ENCODE measurements at regions not wholly inside any gene's neighbourhood (a gene's known extent, or its start where the extent isn't known, plus 50 kb on each side); places are given as distances from the start of the nearest gene placed in this dataset.

- Histone ChIP-seq H3K27ac (peak overlapping the region; percentile 96), H3K27me3 (replicated peaks) (no peaks in the 10 kb centered on the region), H3K4me3 (ENCODE audit: low read depth, low read length) (no peak overlapping the region), H3K36me3 (replicated peaks) (no peaks in the 10 kb centered on the region)
- in situ Hi-C loops (cut with HindIII; ENCODE audit: low pct_ligation_motif_present, low sequenced_read_pairs): no loop called here
- DNase-seq: no peak
- no peak for TF ChIP-seq CTCF (IDR thresholded peaks at IDR 0.05; ENCODE audit: low read depth, low read length, missing control alignments)
These were observed 237.5 kb upstream of the RBBP8 start for GRCh38 chr18:22695674-22696073.

- no peaks in the 10 kb centered on the region for H3K36me3 ChIP-seq (replicated peaks)
- no peak overlapping the region for H3K27ac ChIP-seq
- H3K27me3 ChIP-seq (replicated peaks): no peaks in the 10 kb centered on the region
- DNase-seq: no peak
- in situ Hi-C loops (cut with HindIII; ENCODE audit: low pct_ligation_motif_present, low sequenced_read_pairs): no loop called here
- TF ChIP-seq CTCF (IDR thresholded peaks at IDR 0.05; ENCODE audit: low read depth, low read length, missing control alignments): no peak
- no peak overlapping the region for H3K4me3 ChIP-seq (ENCODE audit: low read depth, low read length)
These were observed 235.6 kb upstream of the RBBP8 start for GRCh38 chr18:22697561-22697960.

GRCh38 chr18:22698711-22699110, 234.4 kb upstream of the RBBP8 start:
- no peaks in the 10 kb centered on the region for H3K27me3 ChIP-seq (replicated peaks)
- DNase-seq: no peak
- no peak overlapping the region for H3K4me3 ChIP-seq (ENCODE audit: low read depth, low read length)
- no peaks in the 10 kb centered on the region for H3K36me3 ChIP-seq (replicated peaks)
- no peak for TF ChIP-seq CTCF (IDR thresholded peaks at IDR 0.05; ENCODE audit: low read depth, low read length, missing control alignments)
- in situ Hi-C loops (cut with HindIII; ENCODE audit: low pct_ligation_motif_present, low sequenced_read_pairs): no loop called here
- H3K27ac ChIP-seq: no peak overlapping the region

- H3K36me3 ChIP-seq (replicated peaks): no peaks in the 10 kb centered on the region
- DNase-seq: no peak
- no peaks in the 10 kb centered on the region for H3K27me3 ChIP-seq (replicated peaks)
- in situ Hi-C loops (cut with HindIII; ENCODE audit: low pct_ligation_motif_present, low sequenced_read_pairs): no loop called here
- H3K4me3 ChIP-seq (ENCODE audit: low read depth, low read length): no peak overlapping the region
- TF ChIP-seq CTCF (IDR thresholded peaks at IDR 0.05; ENCODE audit: low read depth, low read length, missing control alignments): no peak
- H3K27ac ChIP-seq: no peak overlapping the region
These were observed 233.5 kb upstream of the RBBP8 start for GRCh38 chr18:22699629-22700028.

GRCh38 chr18:22700920-22701319, 232.2 kb upstream of the RBBP8 start:
- no peak for TF ChIP-seq CTCF (IDR thresholded peaks at IDR 0.05; ENCODE audit: low read depth, low read length, missing control alignments)
- in situ Hi-C loops (cut with HindIII; ENCODE audit: low pct_ligation_motif_present, low sequenced_read_pairs): no loop called here
- Histone ChIP-seq H3K4me3 (ENCODE audit: low read depth, low read length) (no peak overlapping the region), H3K36me3 (replicated peaks) (no peaks in the 10 kb centered on the region), H3K27me3 (replicated peaks) (no peaks in the 10 kb centered on the region), H3K27ac (no peak overlapping the region)
- no peak for DNase-seq

GRCh38 chr18:22701326-22701725, 231.8 kb upstream of the RBBP8 start:
- no peak overlapping the region for H3K27ac ChIP-seq
- H3K36me3 ChIP-seq (replicated peaks): no peaks in the 10 kb centered on the region
- H3K27me3 ChIP-seq (replicated peaks): no peaks in the 10 kb centered on the region
- no peak for DNase-seq
- H3K4me3 ChIP-seq (ENCODE audit: low read depth, low read length): no peak overlapping the region
- in situ Hi-C loops (cut with HindIII; ENCODE audit: low pct_ligation_motif_present, low sequenced_read_pairs): no loop called here
- TF ChIP-seq CTCF (IDR thresholded peaks at IDR 0.05; ENCODE audit: low read depth, low read length, missing control alignments): no peak
